OCI-LY3 (cell line): ENCODE measurements at regions not wholly inside any gene's neighbourhood (a gene's known extent, or its start where the extent isn't known, plus 50 kb on each side); places are given as distances from the start of the nearest gene placed in this dataset.
"Not testable (repeated sequence)": the region's sequence is repeated elsewhere in the genome, so short reads cannot be mapped to it uniquely, and the experiment has no call there.

Experiments
- H2AFZ ChIP-seq: fragments of 200-600, 300-600 bp; shearing (Covaris generic); 2 replicates; pipeline ENCODE4 v1.6.0; 2014; ENCODE audit warnings: antibody characterized with exemption, low read depth, low read length
- H3K27ac ChIP-seq: fragments of 200-600, 300-600 bp; sonication (generic); 2 replicates; pipeline ENCODE4 v1.5.1; 2014; ENCODE audit warnings: mild to moderate bottlenecking, low read length, moderate library complexity, mixed read lengths
- H3K27me3 ChIP-seq: fragments of 200-600, 300-600 bp; sonication (generic); 2 replicates; pipeline ENCODE4 v1.6.1; 2014; ENCODE audit warnings: low read depth, low read length, mixed read lengths
- H3K36me3 ChIP-seq: fragments of 200-600, 300-600 bp; sonication (generic); replicated peaks from 2 replicates; pipeline ENCODE3; 2014; ENCODE audit warnings: low read depth, low read length, mixed read lengths
- H3K4me1 ChIP-seq: fragments of 300-600, 200-600 bp; sonication (generic); 2 replicates; pipeline ENCODE4 v1.6.1; 2014; ENCODE audit warnings: low read length, mixed read lengths
- H3K4me2 ChIP-seq: fragments of 200-600, 300-600 bp; sonication (generic); 2 replicates; pipeline ENCODE4 v1.6.1; 2014; ENCODE audit warnings: low read length, mixed read lengths
- H3K4me3 ChIP-seq: fragments of 300-600, 200-600 bp; sonication (generic); 2 replicates; pipeline ENCODE4 v1.5.1; 2014; ENCODE audit warnings: antibody characterized with exemption, mild to moderate bottlenecking, low read length, moderate library complexity
- H3K79me2 ChIP-seq: fragments of 300-600, 200-600 bp; shearing (Covaris generic); 2 replicates; pipeline ENCODE4 v1.6.1; 2014; ENCODE audit warnings: mild to moderate bottlenecking, low read length, mixed read lengths
- H3K9ac ChIP-seq: fragments of 300-600, 200-600 bp; shearing (Covaris generic); 2 replicates; pipeline ENCODE4 v1.6.0; 2014; ENCODE audit warnings: mild to moderate bottlenecking, low read length, moderate library complexity
- H3K9me3 ChIP-seq: fragments of 200-600, 300-600 bp; shearing (Covaris generic); 2 replicates; pipeline ENCODE4 v1.6.1; 2014; ENCODE audit warnings: low read length, mixed read lengths; ENCODE audit not compliant: insufficient read depth
- H4K20me1 ChIP-seq: fragments of 200-600, 300-600 bp; sonication (generic); 2 replicates; pipeline ENCODE4 v1.6.1; 2016; ENCODE audit warnings: low read length, mixed read lengths; ENCODE audit not compliant: insufficient read depth
- CTCF ChIP-seq: fragments of 200-600, 300-600 bp; sonication (generic); IDR thresholded peaks from 2 replicates; pipeline ENCODE4 v1.5.1; 2014; ENCODE audit warnings: antibody characterized with exemption, low read length, low read depth
- EZH2phosphoT487 ChIP-seq: fragments of 200-600 bp; shearing (Covaris generic); IDR thresholded peaks from 2 replicates; pipeline ENCODE4 v1.6.1; 2018; ENCODE audit warnings: antibody characterized with exemption, mixed run types, low read depth

GRCh38 chr3:59237121-59237520 is 187.3 kb upstream of the CFAP20DC start:
- no peak overlapping the region for H2AFZ ChIP-seq
- no peak overlapping the region for H3K4me3 ChIP-seq
- H3K4me1 ChIP-seq, result no peaks in the 10 kb centered on the region
- no peak overlapping the region for H3K27ac ChIP-seq
- H3K4me2 ChIP-seq, result no peak overlapping the region
- H3K79me2 ChIP-seq, result no peaks in the 10 kb centered on the region
- no peaks in the 10 kb centered on the region for H4K20me1 ChIP-seq
- H3K9me3 ChIP-seq, result no peaks in the 10 kb centered on the region
- H3K9ac ChIP-seq, result no peak overlapping the region
- TF ChIP-seq EZH2phosphoT487 (no peak), CTCF (no peak)
- no peaks in the 10 kb centered on the region for H3K36me3 ChIP-seq
- no peaks in the 10 kb centered on the region for H3K27me3 ChIP-seq

- H3K4me1 ChIP-seq, result no peaks in the 10 kb centered on the region
- no peaks in the 10 kb centered on the region for H3K79me2 ChIP-seq
- H3K27ac ChIP-seq, result no peak overlapping the region
- TF ChIP-seq EZH2phosphoT487, result no peak
- H4K20me1 ChIP-seq, result no peaks in the 10 kb centered on the region
- no peaks in the 10 kb centered on the region; the same call in 1 of the 2 replicates for H3K9me3 ChIP-seq
- no peaks in the 10 kb centered on the region for H3K36me3 ChIP-seq
- no peak overlapping the region for H2AFZ ChIP-seq
- no peak overlapping the region for H3K9ac ChIP-seq
- no peaks in the 10 kb centered on the region for H3K27me3 ChIP-seq
- H3K4me2 ChIP-seq, result no peak overlapping the region
- H3K4me3 ChIP-seq, result no peak overlapping the region
Observed at GRCh38 chr3:59235634-59236012, 185.8 kb upstream of the CFAP20DC start.

DNA sequence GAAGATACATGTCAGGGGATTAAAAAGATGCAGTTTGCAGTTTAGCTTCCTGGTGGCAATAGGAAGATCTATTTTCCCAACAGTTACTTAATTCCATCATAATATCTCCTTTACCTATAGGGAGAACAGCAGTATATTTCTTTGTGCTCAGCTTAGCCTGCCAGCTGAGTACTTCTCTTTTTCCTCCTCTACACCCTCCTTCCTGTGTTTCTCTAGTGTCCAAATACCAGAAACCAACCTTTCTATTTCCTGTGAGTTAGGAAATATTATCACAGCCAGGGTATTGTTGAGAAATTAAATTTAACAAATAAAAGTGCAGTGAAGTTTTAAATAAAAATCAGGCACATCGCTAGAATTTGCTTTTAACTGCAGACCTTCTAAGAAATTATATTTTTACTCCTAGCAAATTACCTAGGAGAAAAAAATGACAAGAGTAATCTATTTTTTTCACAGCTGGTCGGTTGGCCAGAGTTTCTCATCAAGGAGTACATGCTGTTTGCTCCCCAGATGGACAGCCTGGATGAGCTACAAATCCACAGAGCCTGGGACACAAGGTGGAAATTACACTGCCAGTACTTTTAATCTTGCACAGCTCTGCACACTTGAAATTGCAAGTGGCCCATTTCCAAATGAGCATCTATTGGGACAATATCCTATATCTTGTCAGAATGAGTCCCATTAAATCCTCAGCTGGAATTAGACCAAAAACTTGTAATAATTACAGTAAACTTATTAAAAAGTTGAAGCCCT is 185.2 kb upstream of the CFAP20DC start:
- H3K4me1 ChIP-seq, result no peaks in the 10 kb centered on the region
- H3K4me3 ChIP-seq, result no peak overlapping the region
- H2AFZ ChIP-seq, result no peak overlapping the region
- H3K27ac ChIP-seq, result no peak overlapping the region
- no peak overlapping the region for H3K4me2 ChIP-seq
- no peaks in the 10 kb centered on the region for H3K27me3 ChIP-seq
- no peak overlapping the region for H3K9ac ChIP-seq
- no peaks in the 10 kb centered on the region; the same call in 1 of the 2 replicates for H3K9me3 ChIP-seq
- H3K36me3 ChIP-seq, result no peaks in the 10 kb centered on the region
- TF ChIP-seq CTCF (no peak), EZH2phosphoT487 (no peak)
- no peaks in the 10 kb centered on the region for H3K79me2 ChIP-seq
- H4K20me1 ChIP-seq, result no peaks in the 10 kb centered on the region

DNA sequence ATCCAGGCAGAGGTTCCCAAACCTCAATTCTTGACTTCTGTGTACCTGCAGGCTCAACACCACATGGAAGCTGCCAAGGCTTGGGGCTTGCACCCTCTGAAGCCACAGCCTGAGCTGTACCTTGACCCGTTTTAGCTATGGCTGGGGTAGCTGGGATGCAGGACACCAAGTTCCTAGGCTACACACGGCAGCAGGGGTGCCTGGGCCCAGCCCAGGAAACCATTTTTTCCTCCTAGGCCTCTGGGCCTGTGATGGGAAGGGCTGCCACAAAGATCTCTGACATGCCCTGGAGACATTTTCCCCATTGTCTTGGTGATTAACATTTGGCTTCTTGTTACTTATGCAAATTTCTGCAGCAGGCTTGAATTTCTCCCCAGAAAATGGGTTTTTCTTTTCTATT is 180.6 kb upstream of the CFAP20DC start:
- not testable (repeated sequence) for H3K79me2 ChIP-seq, H3K4me3 ChIP-seq, H3K4me1 ChIP-seq, H2AFZ ChIP-seq, H3K4me2 ChIP-seq, H3K27me3 ChIP-seq, H3K36me3 ChIP-seq, H3K9me3 ChIP-seq, H3K27ac ChIP-seq, H3K9ac ChIP-seq, H4K20me1 ChIP-seq

DNA sequence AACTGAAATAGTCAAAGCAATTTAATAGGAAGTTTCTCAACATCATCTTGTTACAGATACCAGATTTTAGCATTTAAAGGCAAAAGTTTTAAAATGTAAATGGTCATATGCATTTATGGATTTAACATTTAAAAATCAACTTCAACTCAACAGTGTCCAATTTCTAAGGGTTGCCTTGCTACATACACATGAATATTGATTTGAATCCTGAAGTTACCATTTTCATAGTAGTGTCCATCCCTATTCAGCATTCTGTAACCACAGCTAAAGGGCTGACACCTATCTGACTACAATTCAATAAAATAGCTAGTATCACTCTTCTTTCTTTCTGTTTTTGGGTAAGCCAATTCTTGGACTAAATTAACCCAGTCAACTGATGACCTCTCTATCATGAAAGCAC is 164.0 kb upstream of the CFAP20DC start:
- Histone ChIP-seq H3K9ac (no peak overlapping the region), H3K27ac (no peak overlapping the region), H3K36me3 (no peaks in the 10 kb centered on the region), H3K9me3 (no peaks in the 10 kb centered on the region), H2AFZ (no peak overlapping the region), H3K4me1 (peaks cover 11% of the 10 kb centered on the region), H3K4me2 (no peak overlapping the region), H4K20me1 (no peaks in the 10 kb centered on the region), H3K79me2 (no peaks in the 10 kb centered on the region), H3K4me3 (no peak overlapping the region), H3K27me3 (peaks cover 20% of the 10 kb centered on the region)
- TF ChIP-seq EZH2phosphoT487 (no peak), CTCF (no peak)
